CD4-positive, alpha-beta T cell treated with Interleukin-15 for 1 hour (primary cell): ENCODE measurements at regions not wholly inside any gene's neighbourhood (a gene's known extent, or its start where the extent isn't known, plus 50 kb on each side); places are given as distances from the start of the nearest gene placed in this dataset.

ENCODE experiments used
- DNase-seq: peaks from one replicate; pipeline ENCODE4 v3.0.0-alpha.2; 2020

GRCh38 chr1:17933971-17934370, 173.6 kb upstream of the IGSF21 start:
- no peak for DNase-seq

DNA sequence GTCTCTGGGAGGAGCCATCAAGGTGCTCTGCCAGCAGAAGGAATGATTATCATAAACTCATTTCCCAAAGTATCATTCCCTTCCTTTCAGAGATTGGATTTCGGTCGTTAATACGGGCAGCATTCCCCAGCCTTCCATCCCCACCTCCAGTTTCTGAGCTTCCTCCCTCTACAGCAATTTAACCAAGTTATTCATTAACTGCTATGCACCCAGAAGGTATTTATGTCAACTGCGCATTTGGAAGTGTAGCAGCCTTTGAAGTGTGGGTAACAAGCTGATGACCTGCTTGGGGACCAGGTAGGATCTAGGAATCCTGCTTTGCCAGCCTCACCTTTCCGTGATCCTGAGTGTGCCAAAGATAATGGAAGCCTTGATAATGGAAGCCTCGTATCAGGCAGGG, 172.4 kb upstream of the IGSF21 start:
- no peak for DNase-seq

DNA sequence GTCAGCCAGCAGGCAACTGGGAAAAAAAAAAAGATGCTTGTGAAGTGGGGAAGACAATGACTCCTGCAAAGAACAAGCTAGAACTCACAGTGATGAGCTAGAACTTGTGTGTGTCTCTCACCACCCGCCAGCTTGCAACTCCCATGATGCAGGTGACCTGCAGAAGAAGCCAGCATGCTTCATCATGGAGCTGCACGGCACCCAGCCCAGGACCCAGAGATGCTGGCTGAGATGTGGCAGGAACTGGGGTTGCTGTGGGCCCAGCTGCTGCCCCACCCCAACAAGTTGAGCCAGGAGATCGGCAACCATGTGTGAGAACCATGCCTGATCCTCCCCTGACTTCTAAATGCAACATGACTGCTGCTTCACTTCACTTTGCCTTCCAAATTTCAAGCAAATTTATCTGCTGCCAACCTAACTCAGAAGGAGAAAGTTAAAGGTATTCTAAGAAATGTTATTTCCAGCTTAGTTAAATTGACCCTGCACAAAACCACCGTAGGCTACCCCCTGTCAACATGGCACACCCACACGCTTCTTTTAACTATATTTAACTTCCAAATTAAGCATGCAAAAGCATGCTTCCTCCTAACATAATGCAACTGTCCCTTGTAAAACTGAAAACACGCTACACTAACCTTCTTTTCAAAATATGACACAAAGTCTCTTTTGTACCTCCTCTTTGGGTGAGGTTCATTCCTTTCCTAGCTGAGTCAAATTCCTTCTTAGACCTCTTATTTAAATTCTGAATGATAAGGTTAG, 166.0 kb upstream of the IGSF21 start:
- DNase-seq: no peak

- no peak for DNase-seq
Measured at GRCh38 chr1:17943506-17943905, 164.1 kb upstream of the IGSF21 start.

DNA sequence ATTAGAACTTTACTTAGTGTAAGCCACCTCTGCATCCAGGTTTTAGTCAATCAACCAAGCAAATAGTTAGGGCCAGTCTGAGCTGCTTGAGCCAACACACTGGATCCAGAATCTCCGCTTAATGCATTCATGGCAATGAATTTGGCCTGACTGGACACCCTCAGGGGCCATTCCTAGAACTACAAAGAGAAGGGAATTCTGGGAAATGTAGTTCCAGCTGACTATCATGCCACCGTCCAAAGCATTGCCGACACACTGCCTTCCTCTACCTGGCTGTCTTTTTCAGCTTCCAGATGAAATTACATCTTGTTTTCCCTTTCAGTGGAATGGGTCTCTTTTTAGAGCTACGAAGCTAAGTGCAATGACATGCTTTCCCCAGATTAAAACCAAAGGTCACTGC, 163.0 kb upstream of the IGSF21 start:
- no peak for DNase-seq

GRCh38 chr1:17946434-17946833, 161.2 kb upstream of the IGSF21 start:
- no peak for DNase-seq

- DNase-seq: no peak
Measured at GRCh38 chr1:17948594-17948993, 159.0 kb upstream of the IGSF21 start.

GRCh38 chr1:17949511-17949910, 158.1 kb upstream of the IGSF21 start:
- DNase-seq: no peak

DNA sequence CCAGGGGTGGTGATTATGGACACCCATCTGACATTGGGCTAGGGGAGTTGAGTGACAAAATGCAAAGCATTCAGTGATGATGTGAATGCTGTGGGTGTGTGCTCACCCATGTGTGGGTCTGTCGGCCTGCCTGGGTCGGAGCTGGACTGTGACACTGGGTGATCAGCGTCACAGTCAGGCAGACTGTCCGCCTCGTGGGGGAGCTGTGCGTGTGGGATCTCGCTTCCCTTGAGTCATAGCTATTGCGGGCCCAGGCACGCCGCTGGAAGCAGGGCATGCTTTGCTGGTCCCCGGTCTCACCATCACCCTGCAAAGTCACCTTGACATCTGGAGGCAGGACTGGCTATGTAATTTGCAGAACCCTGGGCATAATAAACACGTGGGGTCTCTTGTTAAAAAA, 156.9 kb upstream of the IGSF21 start:
- DNase-seq: no peak

DNA sequence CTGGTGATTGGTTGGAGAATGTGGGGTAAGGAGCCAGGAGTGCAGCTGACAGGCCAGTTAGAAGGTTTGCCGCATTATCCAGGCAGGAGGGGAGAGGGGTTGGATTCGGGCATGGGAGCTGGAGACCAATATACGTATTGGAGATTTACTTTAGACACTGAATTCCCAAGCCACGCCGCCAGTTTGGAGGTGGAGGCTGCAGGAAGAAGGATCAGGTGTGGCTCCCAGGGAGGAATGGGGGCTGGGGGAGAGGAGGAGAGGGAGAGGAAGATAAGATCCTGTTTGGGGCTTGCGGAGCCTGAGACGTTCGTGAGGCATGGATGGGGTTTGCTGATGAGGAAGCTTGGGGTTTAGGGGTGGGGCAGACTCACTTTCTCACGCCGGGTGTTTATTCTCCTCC, 155.1 kb upstream of the IGSF21 start:
- DNase-seq: no peak

GRCh38 chr1:17953921-17954320, 153.7 kb upstream of the IGSF21 start:
- no peak for DNase-seq

- DNase-seq: no peak
Measured at GRCh38 chr1:17955302-17956285, 152.0 kb upstream of the IGSF21 start.

- DNase-seq: no peak
Measured at GRCh38 chr1:17957588-17958267, 149.9 kb upstream of the IGSF21 start.

GRCh38 chr1:17958704-17959103, 148.9 kb upstream of the IGSF21 start:
- DNase-seq: no peak

DNA sequence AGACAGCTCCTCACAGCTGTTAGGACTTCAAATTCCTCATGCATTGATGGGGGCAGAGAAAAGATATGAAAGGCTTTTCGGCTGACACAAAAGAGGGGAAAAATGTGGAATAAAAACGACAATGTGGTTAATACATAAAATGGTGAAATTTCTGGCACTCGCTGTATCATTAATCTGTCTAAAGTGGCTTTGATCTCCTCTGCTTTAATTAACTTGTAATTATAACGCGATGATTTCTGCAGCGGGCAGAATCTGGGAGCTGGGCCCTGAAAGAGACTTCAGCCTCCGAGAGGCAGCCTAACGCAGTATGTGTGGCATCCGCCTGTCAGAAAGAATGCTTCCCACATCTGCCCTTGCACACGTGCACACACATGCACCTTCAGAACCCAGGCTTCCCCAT, 144.1 kb upstream of the IGSF21 start:
- DNase-seq: no peak

GRCh38 chr1:17965515-17966100, 142.0 kb upstream of the IGSF21 start:
- DNase-seq: no peak

GRCh38 chr1:17966341-17966740, 141.3 kb upstream of the IGSF21 start:
- DNase-seq: no peak

- no peak for DNase-seq
Measured at GRCh38 chr1:17967623-17968255, 139.9 kb upstream of the IGSF21 start.

- DNase-seq: no peak
Measured at GRCh38 chr1:17970757-17971156, 136.8 kb upstream of the IGSF21 start.

DNA sequence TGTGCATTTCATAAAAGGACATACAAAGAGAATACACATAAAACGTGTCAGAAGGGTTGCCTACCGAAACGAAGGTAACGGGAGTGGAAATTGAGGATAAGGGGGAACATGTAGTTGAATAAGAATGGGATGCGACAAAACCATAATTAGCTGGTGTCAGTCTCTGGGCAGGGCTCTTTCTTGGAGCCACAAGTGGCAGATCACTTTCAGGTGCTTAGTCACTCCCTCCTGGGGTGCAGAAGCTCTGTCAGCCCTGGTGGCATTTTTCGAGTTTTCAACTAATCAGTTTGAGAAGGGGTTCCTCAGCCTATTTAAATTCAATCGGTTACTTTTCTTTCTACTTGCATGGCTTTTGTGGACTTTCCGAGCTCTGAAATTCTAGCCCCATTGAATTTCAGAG, 133.9 kb upstream of the IGSF21 start:
- DNase-seq: no peak

DNA sequence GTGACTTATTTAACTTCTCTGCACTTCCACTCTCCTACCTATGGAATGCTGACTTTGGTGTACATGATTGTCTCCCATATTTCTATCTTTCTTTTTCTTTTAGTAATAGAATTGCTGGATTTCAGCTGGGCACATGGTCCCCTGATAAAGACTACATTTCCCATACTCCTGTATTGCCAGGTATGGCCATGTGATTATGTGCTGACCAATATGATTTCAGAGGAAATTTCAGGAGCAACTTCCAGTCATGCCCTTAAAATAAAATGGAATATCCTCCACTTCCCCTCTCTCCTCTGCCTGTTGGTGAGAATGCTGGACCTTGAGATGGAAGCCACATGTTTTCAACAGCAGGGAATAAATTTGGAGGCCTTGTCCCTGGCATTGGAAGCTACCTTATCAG, 130.7 kb upstream of the IGSF21 start:
- DNase-seq: no peak

GRCh38 chr1:17978016-17978415, 129.6 kb upstream of the IGSF21 start:
- DNase-seq: no peak

DNA sequence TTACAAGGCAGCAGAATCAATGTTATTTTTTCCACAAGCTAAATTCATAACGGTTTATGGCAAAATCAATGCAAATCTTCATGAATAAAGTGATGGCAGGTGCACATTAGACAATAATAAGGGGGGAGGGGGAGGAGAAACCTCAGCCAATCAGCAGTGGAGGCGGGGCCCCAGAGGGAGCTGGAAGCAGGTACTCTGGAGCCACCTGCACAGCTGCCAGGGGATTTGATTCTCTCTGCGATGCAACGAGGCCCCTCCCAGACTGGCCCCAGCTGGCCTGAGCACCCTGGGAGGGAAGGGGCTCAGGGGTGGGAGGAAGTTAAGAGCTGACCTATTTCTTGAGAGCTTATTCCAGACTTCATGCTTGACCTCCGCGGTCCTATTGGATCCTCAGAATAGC, 127.8 kb upstream of the IGSF21 start:
- DNase-seq: no peak
